ENCODE measurements at regions not wholly inside any gene's neighbourhood (a gene's known extent, or its start where the extent isn't known, plus 50 kb on each side); places are given as distances from the start of the nearest gene placed in this dataset.

GRCh38 chr3:150264561-150265279 is 143.4 kb upstream of the TSC22D2 start:
- DNase-seq = no peak

- no peak for DNase-seq
Observed at GRCh38 chr3:150261958-150262357, 146.1 kb upstream of the TSC22D2 start.

GRCh38 chr3:150261418-150261817 is 146.7 kb upstream of the TSC22D2 start:
- no peak for DNase-seq

DNA sequence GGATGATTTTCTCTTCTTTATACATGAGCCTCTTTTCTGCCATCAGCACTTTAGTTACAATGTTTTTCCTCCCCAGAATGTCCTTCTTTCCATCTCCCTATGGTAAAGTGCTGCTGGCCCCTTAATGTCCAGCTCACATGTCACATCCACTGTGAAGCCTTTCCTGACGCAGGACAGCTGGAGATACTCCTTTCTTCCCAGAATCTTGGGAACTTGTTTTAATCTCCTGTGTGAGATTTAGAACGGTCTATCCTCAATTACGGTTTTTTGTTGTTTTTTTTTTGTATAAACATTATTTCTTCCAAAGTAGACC is 147.7 kb upstream of the TSC22D2 start:
- no peak for DNase-seq

- DNase-seq = no peak
Observed at GRCh38 chr3:150259526-150260397, 148.3 kb upstream of the TSC22D2 start.

DNA sequence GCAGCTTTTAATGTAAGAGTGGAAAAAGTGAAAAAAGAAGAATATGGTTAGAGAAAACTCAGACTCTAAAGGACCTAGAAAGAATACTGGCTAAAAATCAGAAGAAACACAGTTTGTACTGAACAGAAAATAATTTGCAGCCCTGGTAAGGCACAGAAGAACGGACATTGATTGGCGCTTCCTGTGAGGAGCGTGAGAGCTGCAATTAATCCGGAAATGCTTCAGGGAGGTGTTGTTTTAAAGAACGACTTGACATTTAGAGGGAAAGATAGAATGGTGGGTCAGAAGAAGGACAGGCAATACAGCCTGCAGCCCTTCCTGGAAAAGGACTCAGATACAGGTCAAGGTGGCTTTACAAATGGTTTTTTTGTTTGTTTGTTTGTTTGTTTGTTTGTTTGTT is 151.3 kb upstream of the TSC22D2 start:
- no peak for DNase-seq

DNA sequence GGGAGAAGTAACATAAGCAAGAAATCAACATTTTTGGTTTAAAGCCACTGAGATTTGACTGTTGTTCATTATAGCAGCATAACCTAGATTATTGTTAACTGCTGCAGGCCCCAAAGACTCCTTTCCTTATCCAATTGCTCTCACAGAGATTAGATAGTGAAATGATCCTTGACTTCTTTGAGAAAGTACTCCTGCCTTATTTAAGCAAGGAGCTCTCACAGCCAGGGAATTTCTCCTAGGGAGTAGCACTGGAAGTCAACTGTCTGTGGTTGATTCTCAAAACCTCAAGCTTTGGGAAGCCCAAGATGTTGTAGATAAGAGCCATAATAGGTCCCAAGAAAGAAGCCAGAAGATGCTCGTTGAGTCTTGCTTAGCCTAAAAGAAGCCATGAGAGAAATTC is 151.8 kb upstream of the TSC22D2 start:
- DNase-seq = no peak

- DNase-seq = no peak
Observed at GRCh38 chr3:150255826-150256225, 152.3 kb upstream of the TSC22D2 start.

DNA sequence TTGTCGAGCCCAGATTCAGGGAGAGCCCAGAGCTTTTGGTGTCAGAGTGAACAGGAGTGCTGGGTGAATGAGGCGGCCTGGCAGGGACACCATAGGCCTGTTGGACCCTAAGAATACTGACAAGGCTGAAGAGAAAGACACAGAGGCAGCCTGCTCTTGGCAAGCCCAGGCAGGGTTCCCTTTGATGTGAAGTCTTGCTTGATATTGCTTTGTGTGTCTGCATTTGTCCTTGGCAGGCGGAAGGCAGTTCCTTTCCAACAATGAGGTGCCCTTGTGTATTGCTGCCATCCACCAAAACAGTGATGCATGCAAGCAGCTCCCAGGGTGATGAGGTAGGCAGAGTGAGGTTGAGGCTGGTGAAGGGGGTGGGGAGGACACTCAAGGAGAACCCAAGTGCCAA is 152.7 kb upstream of the TSC22D2 start:
- DNase-seq = no peak

DNA sequence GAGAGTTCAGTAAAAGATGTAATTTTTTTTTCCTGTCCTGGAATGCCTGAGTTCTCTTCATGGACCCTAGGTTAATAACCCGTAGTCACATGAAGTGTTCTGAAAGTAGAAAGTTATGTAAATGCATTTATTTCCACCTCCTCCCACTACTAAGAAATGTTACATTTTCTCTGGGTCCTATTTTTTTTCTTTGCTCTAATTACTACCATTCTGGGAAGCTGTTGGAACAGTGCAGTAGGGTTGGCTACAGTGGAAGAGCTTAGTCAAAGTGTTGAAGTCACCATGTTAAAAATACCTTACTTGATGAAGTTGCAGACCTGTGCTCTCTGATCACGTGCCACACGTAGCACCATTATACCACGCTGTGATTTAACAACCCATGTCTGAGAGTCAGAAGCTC is 153.8 kb upstream of the TSC22D2 start:
- DNase-seq = no peak

GRCh38 chr3:150253622-150254021 is 154.5 kb upstream of the TSC22D2 start:
- no peak for DNase-seq

DNA sequence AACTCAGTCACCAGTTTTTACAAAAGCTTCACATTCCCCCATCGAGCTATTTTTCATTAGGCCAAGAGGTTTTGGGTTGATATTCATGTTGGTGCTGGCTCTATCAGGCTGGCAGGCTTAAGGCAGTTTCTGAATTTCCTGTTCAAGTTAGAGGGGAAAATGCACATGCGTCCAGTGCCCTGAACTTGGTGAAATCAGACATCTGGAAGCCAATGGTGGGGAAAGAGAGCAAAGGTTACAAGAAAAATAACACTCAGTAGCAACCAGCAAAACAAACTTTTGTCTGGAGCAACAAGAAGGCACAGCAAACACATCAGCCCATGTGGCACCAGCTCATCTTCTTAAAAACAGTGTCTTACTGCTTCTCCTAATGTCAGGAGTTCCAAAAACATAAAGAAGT is 155.6 kb upstream of the TSC22D2 start:
- no peak for DNase-seq

GRCh38 chr3:150251187-150252062 is 156.7 kb upstream of the TSC22D2 start:
- no peak for DNase-seq

GRCh38 chr3:150249779-150250470 is 158.2 kb upstream of the TSC22D2 start:
- no peak for DNase-seq

DNA sequence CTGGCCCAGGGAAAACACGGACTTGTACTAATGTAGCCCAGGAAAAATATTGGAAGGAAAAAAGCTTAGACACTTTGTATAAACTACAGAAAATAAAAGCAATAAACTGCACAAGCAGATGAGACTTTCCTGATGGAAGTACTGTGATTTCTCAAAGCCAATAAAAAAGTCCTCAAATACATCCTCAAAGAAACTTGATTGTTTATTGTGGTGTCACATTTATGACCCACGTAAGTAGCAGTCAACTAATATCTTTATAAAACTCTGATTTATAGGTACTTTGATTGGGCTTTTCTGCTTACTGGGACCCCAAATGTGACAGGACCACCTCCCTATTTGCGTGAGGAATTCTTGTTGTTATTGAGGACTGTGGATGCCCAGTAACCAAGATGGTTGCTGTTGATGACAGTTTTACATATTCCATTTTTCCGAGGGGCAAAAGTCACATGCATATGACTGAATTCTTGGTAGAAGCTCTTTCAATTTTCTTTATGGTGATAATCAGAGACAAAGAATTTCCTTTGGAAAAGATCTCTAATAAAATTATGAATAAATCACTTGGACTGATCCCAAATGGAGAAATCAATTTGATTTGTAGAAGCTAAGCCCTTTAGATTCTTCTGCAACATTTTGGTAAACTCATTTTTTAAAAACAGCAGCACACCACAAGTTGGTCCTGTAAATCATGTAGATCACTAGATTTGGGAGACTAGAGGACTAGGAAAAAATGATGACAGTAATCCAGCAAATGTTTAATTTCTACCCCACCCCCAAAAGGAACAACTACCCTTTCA is 159.0 kb upstream of the TSC22D2 start:
- DNase-seq = no peak

DNA sequence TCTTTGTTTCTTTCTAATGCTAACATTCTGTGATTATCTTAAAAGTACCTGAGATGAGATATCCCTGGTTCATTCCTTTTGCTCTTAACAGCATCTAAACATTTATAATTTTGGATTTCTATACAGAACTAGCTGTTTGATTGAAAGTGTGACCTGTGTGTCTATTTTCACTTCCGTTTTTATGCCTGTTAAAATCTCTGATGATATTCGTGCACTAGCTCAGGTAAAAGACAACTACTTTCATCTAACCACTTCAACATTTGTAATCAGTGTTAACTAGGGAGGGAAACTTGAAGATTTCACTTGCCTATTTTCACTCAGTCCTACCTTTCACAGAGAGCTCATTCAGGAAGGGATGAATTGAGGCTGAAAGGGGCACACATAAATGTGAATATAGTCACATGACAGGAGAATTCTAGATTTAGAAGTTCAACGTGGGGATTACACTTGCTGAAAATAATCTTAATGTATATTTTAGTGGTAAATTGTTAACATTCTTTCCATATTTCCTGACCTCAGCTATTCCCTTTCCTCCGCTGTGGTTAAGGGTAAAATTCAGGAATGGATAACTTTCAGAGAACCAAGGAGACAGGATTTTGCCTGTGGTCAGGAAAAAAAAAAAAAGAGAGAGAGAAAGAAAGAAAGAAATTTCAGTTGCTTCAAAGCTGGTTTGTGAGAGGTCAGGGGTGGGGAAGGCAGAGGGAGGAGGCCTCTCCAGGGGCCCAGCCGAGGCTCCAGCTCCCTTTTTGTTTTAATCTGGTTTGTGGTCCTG is 159.8 kb upstream of the TSC22D2 start:
- DNase-seq = no peak

- DNase-seq = no peak
Observed at GRCh38 chr3:150247441-150247840, 160.7 kb upstream of the TSC22D2 start.

- DNase-seq = no peak
Observed at GRCh38 chr3:150243466-150243865, 164.6 kb upstream of the TSC22D2 start.

GRCh38 chr3:150242220-150242936 is 165.7 kb upstream of the TSC22D2 start:
- DNase-seq = no peak

DNA sequence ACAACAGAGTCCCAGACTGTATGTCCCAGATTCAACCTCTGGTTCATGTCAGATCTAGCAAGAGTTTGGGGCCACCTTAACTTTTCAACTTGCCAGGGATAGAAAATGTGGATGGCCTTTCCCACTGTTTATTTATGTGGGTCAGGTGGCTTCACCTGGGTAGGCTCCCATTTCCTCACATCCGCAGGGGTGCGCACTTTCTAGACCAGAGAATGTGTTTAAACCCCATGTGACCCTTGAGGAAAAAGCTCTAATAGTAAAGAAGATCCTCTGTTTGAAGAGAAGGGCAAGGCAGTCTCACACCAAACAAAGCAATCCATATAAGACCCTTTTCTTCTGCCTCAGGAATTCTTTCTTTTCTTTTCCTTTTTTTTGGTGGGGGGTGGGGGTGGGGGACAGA is 167.2 kb upstream of the TSC22D2 start:
- no peak for DNase-seq

- DNase-seq = no peak
Observed at GRCh38 chr3:150239766-150240165, 168.3 kb upstream of the TSC22D2 start.

All from activated CD8-positive, alpha-beta memory T cell treated with anti-CD3 and anti-CD28 coated beads, Interleukin-2, amount 50 U/mL, for 48 hours (primary cell).